Neuronal stem cell (in vitro differentiated cells): ENCODE measurements at regions not wholly inside any gene's neighbourhood (a gene's known extent, or its start where the extent isn't known, plus 50 kb on each side); places are given as distances from the start of the nearest gene placed in this dataset.

Experiments used
- DNase-seq: peaks from one replicate; pipeline ENCODE4 v3.0.0-alpha.2; 2013; ENCODE audit warnings: low spot score
- H2AFZ ChIP-seq: one replicate; pipeline ENCODE4 v1.6.1; 2013; ENCODE audit warnings: mild to moderate bottlenecking, low read length, inconsistent platforms
- H2AK5ac ChIP-seq: 2 replicates; pipeline ENCODE4 v1.6.1; 2013; ENCODE audit warnings: low read depth, mild to moderate bottlenecking, inconsistent platforms, low read length, moderate library complexity, mixed read lengths
- H2BK120ac ChIP-seq: 2 replicates; pipeline ENCODE4 v1.6.1; 2013; ENCODE audit warnings: low read depth, mild to moderate bottlenecking, inconsistent platforms, low read length, moderate library complexity, mixed read lengths
- H2BK12ac ChIP-seq: one replicate; pipeline ENCODE4 v1.6.1; 2013; ENCODE audit warnings: low read length, inconsistent platforms
- H2BK15ac ChIP-seq: 2 replicates; pipeline ENCODE4 v1.6.1; 2013; ENCODE audit warnings: mild to moderate bottlenecking, low read length, inconsistent platforms, mixed read lengths
- H2BK5ac ChIP-seq: one replicate; pipeline ENCODE4 v1.6.1; 2013; ENCODE audit warnings: inconsistent platforms, mild to moderate bottlenecking, low read length, moderate library complexity
- H3K14ac ChIP-seq: one replicate; pipeline ENCODE4 v1.6.1; 2013; ENCODE audit warnings: low read length, inconsistent platforms
- H3K18ac ChIP-seq: 2 replicates; pipeline ENCODE4 v1.6.1; 2013; ENCODE audit warnings: low read length, inconsistent platforms
- H3K23ac ChIP-seq: 2 replicates; pipeline ENCODE4 v1.6.1; 2013; ENCODE audit warnings: low read depth, mild to moderate bottlenecking, mixed read lengths, low read length, inconsistent platforms; ENCODE audit not compliant: poor library complexity
- H3K27ac ChIP-seq: replicated peaks from 3 replicates; pipeline ENCODE4 v1.5.1; 2013; ENCODE audit warnings: low read length, inconsistent platforms
- H3K27me3 ChIP-seq, 3 experiments: 2 replicates each; pipeline ENCODE4 v1.6.1; 2013; ENCODE audit warnings: low read length in 3 of 3, mild to moderate bottlenecking in 2 of 3, inconsistent platforms in 1 of 3, low read depth in 1 of 3, mixed read lengths in 1 of 3, moderate library complexity in 1 of 3; ENCODE audit not compliant: control insufficient read depth in 3 of 3, insufficient read depth in 3 of 3
- H3K36me3 ChIP-seq, 2 donors: replicated peaks in 1 of 2; 2 replicates each; pipeline ENCODE4 v1.6.1; 2013; ENCODE audit warnings: low read length in 2 of 2; ENCODE audit not compliant: control insufficient read depth in 2 of 2, insufficient read depth in 2 of 2
- H3K4ac ChIP-seq: 2 replicates; pipeline ENCODE4 v1.6.1; 2013; ENCODE audit warnings: inconsistent platforms, mild to moderate bottlenecking, low read length, moderate library complexity
- H3K4me1 ChIP-seq, 2 donors: 1 replicate in 1 of 2; 2 replicates in 1 of 2; pipeline ENCODE4 v1.6.1; 2013; ENCODE audit warnings: low read length in 2 of 2, low read depth in 1 of 2; ENCODE audit not compliant: control insufficient read depth in 2 of 2, insufficient read depth in 1 of 2
- H3K4me2 ChIP-seq: one replicate; pipeline ENCODE4 v1.6.1; 2013; ENCODE audit warnings: mild to moderate bottlenecking, low read length, inconsistent platforms; ENCODE audit not compliant: insufficient read depth, poor library complexity, severe bottlenecking
- H3K4me3 ChIP-seq, 2 donors: 2 replicates each; pipeline ENCODE4 v1.5.1; 2013; ENCODE audit warnings: low read length in 2 of 2, mild to moderate bottlenecking in 2 of 2, inconsistent platforms in 1 of 2, moderate library complexity in 1 of 2
- H3K79me1 ChIP-seq: one replicate; pipeline ENCODE4 v1.6.1; 2013; ENCODE audit warnings: low read depth, mild to moderate bottlenecking, inconsistent platforms, low read length, moderate library complexity
- H3K9ac ChIP-seq: one replicate; pipeline ENCODE4 v1.6.1; 2013; ENCODE audit warnings: mild to moderate bottlenecking, low read depth, low read length, inconsistent platforms; ENCODE audit not compliant: poor library complexity
- H3K9me3 ChIP-seq, 2 donors: replicated peaks in 1 of 2; 2 replicates each; pipeline versions ENCODE3 to v1.6.1; 2013; ENCODE audit warnings: low read length in 2 of 2, mild to moderate bottlenecking in 2 of 2, inconsistent platforms in 1 of 2, low read depth in 1 of 2, mixed read lengths in 1 of 2, moderate library complexity in 1 of 2; ENCODE audit not compliant: control insufficient read depth in 2 of 2, insufficient read depth in 1 of 2
- H4K8ac ChIP-seq: one replicate; pipeline ENCODE4 v1.6.1; 2013; ENCODE audit warnings: low read depth, mild to moderate bottlenecking, inconsistent platforms, low read length, moderate library complexity
- H4K91ac ChIP-seq: one replicate; pipeline ENCODE4 v1.6.1; 2013; ENCODE audit warnings: low read length, low read depth, mild to moderate bottlenecking, inconsistent platforms; ENCODE audit not compliant: poor library complexity
- WGBS, 2 donors: extraction: QIAGEN DNeasy Blood & Tissue Kit; methylation state at CpG; one replicate each; pipeline ENCODE4 v1.1.7; 2013; ENCODE audit warnings: missing lambda C conversion rate in 2 of 2, mixed read lengths in 1 of 2; ENCODE audit not compliant: insufficient read length in 2 of 2, insufficient replicate concordance in 1 of 2; ENCODE audit errors: extremely low coverage in 2 of 2; 5-methylcytosine and 5-hydroxymethylcytosine counted together

DNA sequence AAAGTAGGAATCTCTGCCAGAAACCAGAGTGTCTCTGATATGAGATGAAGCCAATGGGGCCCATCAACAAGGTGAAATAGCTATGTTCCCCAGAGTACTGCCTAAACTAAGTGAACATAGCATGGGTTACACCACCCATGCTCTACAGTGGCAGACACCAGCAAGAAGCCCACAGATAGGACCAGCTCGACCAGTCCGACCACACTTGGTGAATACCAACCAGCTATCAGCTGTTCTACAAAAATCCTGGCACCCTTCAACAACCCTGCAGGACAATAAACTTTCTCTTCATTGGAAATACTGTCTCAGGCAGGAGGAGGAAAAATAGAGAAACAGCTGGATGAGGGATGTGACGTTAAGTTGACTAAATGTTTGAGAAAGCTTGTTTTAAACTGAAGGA lies 311.4 kb downstream of the EPM2A start:
- no peak overlapping the region for H2BK5ac ChIP-seq
- H4K91ac ChIP-seq, result no peak overlapping the region
- H2BK120ac ChIP-seq, result no peak overlapping the region
- no peak overlapping the region for H2AK5ac ChIP-seq
- H3K9ac ChIP-seq, result no peak overlapping the region
- H3K27me3 ChIP-seq, result no peaks in the 10 kb centered on the region
- no peak overlapping the region for H2BK12ac ChIP-seq
- no peak overlapping the region for H3K27ac ChIP-seq
- H3K14ac ChIP-seq, result no peak overlapping the region
- no peak overlapping the region for H2BK15ac ChIP-seq
- no peaks in the 10 kb centered on the region for H3K36me3 ChIP-seq
- H3K4me2 ChIP-seq, result no peak overlapping the region
- H2AFZ ChIP-seq, result no peak overlapping the region
- DNase-seq, result no peak
- H4K8ac ChIP-seq, result no peak overlapping the region
- H3K4ac ChIP-seq, result no peak overlapping the region
- no peak overlapping the region for H3K18ac ChIP-seq
- H3K4me3 ChIP-seq, result no peak overlapping the region
- H3K4me1 ChIP-seq, result peaks cover 0 to 2% of the 10 kb centered on the region in 2 donors
- H3K23ac ChIP-seq, result no peak overlapping the region
- H3K9me3 ChIP-seq, result no peaks in the 10 kb centered on the region
- no CpG with 5 or more reads among the region's 3 CpGs for WGBS, 2 donors
- H3K79me1 ChIP-seq, result no peaks in the 10 kb centered on the region

GRCh38 chr6:145427232-145427631 lies 308.1 kb downstream of the EPM2A start:
- H3K27ac ChIP-seq, result no peak overlapping the region

DNA sequence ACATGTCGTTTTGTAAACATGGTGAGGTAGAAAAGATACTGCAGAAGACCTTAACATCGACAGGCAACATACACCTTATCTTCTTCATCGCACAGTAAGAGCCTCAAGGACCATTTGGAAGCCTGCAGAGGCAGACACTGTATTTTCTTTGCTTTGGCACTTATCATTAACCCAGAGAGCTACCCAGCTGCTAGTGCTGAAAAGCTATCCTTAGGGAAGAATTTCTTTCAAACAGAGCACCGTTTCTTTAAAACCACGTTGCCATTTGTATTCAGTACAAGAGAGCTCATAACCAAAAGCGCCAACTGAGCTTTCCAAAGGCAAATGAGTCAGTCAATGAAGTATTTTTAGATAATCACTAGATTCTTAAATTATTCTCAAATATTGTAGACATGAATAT lies 306.6 kb downstream of the EPM2A start:
- Histone ChIP-seq H2AFZ (no peak overlapping the region), H3K4me3 (no peak overlapping the region), H2BK15ac (no peak overlapping the region), H4K8ac (no peak overlapping the region), H3K27ac (no peak overlapping the region), H3K27me3 (no peaks in the 10 kb centered on the region), H3K23ac (no peak overlapping the region), H3K9ac (no peak overlapping the region), H2BK12ac (no peak overlapping the region), H3K4me2 (no peak overlapping the region), H2AK5ac (no peak overlapping the region), H3K14ac (no peak overlapping the region), H3K36me3 (no peaks in the 10 kb centered on the region), H3K4me1 (peaks cover 0 to 2% of the 10 kb centered on the region in 2 donors), H3K18ac (no peak overlapping the region), H2BK120ac (no peak overlapping the region), H3K4ac (no peak overlapping the region), H2BK5ac (no peak overlapping the region), H3K9me3 (no peaks in the 10 kb centered on the region), H4K91ac (no peak overlapping the region), H3K79me1 (no peaks in the 10 kb centered on the region)
- no CpG with 5 or more reads among the region's 6 CpGs for WGBS, 2 donors
- DNase-seq, result peak; percentile 5

More at GRCh38 chr6:145427232-145427631, 308.1 kb downstream of the EPM2A start:
- Histone ChIP-seq H3K36me3 (no peaks in the 10 kb centered on the region), H4K91ac (no peak overlapping the region), H2BK15ac (no peak overlapping the region), H2BK120ac (no peak overlapping the region), H2BK12ac (no peak overlapping the region), H2AFZ (no peak overlapping the region), H4K8ac (no peak overlapping the region), H2AK5ac (no peak overlapping the region), H3K9me3 (no peaks in the 10 kb centered on the region), H3K79me1 (no peaks in the 10 kb centered on the region), H3K27me3 (no peaks in the 10 kb centered on the region), H3K4me2 (no peak overlapping the region), H2BK5ac (no peak overlapping the region), H3K9ac (no peak overlapping the region), H3K14ac (no peak overlapping the region), H3K4me3 (no peak overlapping the region), H3K23ac (no peak overlapping the region), H3K4ac (no peak overlapping the region), H3K18ac (no peak overlapping the region), H3K4me1 (peaks cover 0 to 2% of the 10 kb centered on the region in 2 donors)
- no CpG with 5 or more reads among the region's 4 CpGs for WGBS, 2 donors
- no peak for DNase-seq

DNA sequence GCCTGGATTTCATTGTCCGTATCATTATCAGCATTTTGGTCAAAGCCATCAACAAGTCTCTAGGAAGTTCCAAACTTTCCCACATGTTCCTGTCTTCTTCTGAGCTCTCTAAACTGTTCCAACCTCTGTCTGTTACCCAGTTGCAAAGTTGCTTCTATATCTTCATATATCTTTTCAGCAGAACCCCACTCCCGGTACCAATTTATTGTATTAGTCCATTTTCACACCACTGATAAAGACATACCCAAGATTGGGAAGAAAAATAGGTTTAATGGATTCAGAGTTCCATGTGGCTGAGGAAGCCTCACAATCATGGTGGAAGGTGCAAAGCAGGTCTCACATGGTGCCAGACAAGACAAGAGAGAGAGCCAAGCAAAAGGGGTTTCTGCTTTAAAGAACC lies 293.2 kb downstream of the EPM2A start:
- no peak overlapping the region for H3K23ac ChIP-seq
- no peak overlapping the region for H4K91ac ChIP-seq
- H2AK5ac ChIP-seq, result no peak overlapping the region
- H2BK120ac ChIP-seq, result no peak overlapping the region
- no peak overlapping the region for H3K14ac ChIP-seq
- H3K27ac ChIP-seq, result no peak overlapping the region
- no CpG with 5 or more reads among the region's 2 CpGs for WGBS, 2 donors
- H4K8ac ChIP-seq, result no peak overlapping the region
- no peaks in the 10 kb centered on the region for H3K79me1 ChIP-seq
- H3K4me2 ChIP-seq, result no peak overlapping the region
- peaks cover 4 to 5% of the 10 kb centered on the region in 2 donors for H3K9me3 ChIP-seq
- no peak overlapping the region for H2BK15ac ChIP-seq
- no peak overlapping the region for H2AFZ ChIP-seq
- no peak overlapping the region for H2BK5ac ChIP-seq
- H3K4me3 ChIP-seq, result no peak overlapping the region
- DNase-seq, result no peak
- no peak overlapping the region for H3K18ac ChIP-seq
- no peaks in the 10 kb centered on the region for H3K4me1 ChIP-seq
- no peak overlapping the region for H3K4ac ChIP-seq
- no peak overlapping the region for H2BK12ac ChIP-seq
- H3K27me3 ChIP-seq, result no peaks in the 10 kb centered on the region
- no peak overlapping the region for H3K9ac ChIP-seq
- H3K36me3 ChIP-seq, result no peaks in the 10 kb centered on the region
